Heart left ventricle (tissue), 13 donors: ENCODE measurements at regions not wholly inside any gene's neighbourhood (a gene's known extent, or its start where the extent isn't known, plus 50 kb on each side); places are given as distances from the start of the nearest gene placed in this dataset.

ENCODE experiments used
- POLR2A ChIP-seq, 2 donors: fragments of 450-650 bp; IDR thresholded peaks; one replicate each; pipeline ENCODE4 v1.6.1; 2017; ENCODE audit warnings: antibody characterized with exemption in 2 of 2, mild to moderate bottlenecking in 2 of 2, moderate library complexity in 2 of 2
- TF ChIP-seq, protein P1 (sequence below), 12 donors: fragments of 200-600 bp; sonication (generic) in 4 of 12; IDR thresholded peaks; one replicate each; pipeline versions ENCODE4 v1.5.0 to v1.8.0; 2018 to 2022; ENCODE audit warnings: antibody characterized with exemption in 12 of 12, mild to moderate bottlenecking in 5 of 12
- donor health status: ischemic (EF 13 %, LVEDD 7.1; RV severe dilation, severe dysfunction).
- donor health status: DM: no; HTN: yes; CAD: no.
- donor health status: DM: no; HTN: no; CAD: no.
- donor health status: ischemic (EF 25% LVEDD 6.9; RV normal size, moderate dysfunction).
- donor health status: ischemic (EF 25% LVEDD 5.7; RV mildly dilated, moderate dysfunction).
- donor health status: ischemic (EF 35%, LVEDD 5.7; RV mildly dilated, moderate dysfunction).
- donor health status: nonischemic (EF 11% LVEDD 7.7; RV severe dilation, severe dysfunction).
- donor health status: DM: yes; HTN: yes; CAD: no.
- donor health status: PGD.
- donor health status: ischemic (EF 29% LVEDD 5.4; RV normal size, mild dysfunction).
- donor health status: nonischemic (EF 23%, LVEDD 6.1; RV moderate dilation, normal function).

DNA sequence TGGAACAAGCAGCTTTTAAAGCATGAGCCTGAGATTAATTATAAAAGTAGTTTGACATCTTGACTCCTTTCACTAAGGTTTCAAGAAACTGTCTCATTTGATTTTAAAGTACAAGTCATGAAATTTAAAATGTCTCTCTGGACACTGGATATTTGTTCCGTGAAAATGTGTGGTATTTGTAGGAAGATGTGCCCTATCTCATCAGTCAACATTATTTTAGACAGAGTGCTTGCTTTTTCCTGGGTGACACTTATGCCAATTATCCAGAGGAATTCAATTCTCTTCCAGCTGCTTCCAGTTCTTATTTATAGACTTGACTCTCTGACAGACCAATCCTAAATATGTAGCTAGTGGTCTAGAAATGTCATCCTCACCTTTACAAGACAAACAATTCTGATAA lies 300.4 kb downstream of the PLA2G4A start:
- no peak for TF ChIP-seq POLR2A (IDR thresholded peaks at IDR 0.05)
- TF ChIP-seq, protein P1, sequence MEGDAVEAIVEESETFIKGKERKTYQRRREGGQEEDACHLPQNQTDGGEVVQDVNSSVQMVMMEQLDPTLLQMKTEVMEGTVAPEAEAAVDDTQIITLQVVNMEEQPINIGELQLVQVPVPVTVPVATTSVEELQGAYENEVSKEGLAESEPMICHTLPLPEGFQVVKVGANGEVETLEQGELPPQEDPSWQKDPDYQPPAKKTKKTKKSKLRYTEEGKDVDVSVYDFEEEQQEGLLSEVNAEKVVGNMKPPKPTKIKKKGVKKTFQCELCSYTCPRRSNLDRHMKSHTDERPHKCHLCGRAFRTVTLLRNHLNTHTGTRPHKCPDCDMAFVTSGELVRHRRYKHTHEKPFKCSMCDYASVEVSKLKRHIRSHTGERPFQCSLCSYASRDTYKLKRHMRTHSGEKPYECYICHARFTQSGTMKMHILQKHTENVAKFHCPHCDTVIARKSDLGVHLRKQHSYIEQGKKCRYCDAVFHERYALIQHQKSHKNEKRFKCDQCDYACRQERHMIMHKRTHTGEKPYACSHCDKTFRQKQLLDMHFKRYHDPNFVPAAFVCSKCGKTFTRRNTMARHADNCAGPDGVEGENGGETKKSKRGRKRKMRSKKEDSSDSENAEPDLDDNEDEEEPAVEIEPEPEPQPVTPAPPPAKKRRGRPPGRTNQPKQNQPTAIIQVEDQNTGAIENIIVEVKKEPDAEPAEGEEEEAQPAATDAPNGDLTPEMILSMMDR (IDR thresholded peaks at IDR 0.05), result no peak
